Spleen (tissue), 7 donors: ENCODE measurements at regions not wholly inside any gene's neighbourhood (a gene's known extent, or its start where the extent isn't known, plus 50 kb on each side); places are given as distances from the start of the nearest gene placed in this dataset.

Source experiments
- POLR2A ChIP-seq, 3 donors: fragments of 450-650 bp; IDR thresholded peaks; one replicate each; pipeline ENCODE4 v1.5.1; 2017; ENCODE audit warnings: antibody characterized with exemption in 3 of 3, mild to moderate bottlenecking in 1 of 3
- POLR2AphosphoS5 ChIP-seq, 3 donors: sonication (generic); formaldehyde crosslinking; IDR thresholded peaks; one replicate each; pipeline ENCODE4 v1.5.1; 2017; ENCODE audit warnings: antibody characterized with exemption in 3 of 3
- TF ChIP-seq, protein P1 (sequence below), 11 experiments: fragments of 200-600 bp in 7 of 11; fragments of 450-650 bp in 4 of 11; sonication (generic) in 4 of 11; IDR thresholded peaks in 8 of 11; conservative IDR thresholded peaks in 3 of 11; 1 replicate in 7 of 11; 2 replicates in 4 of 11; pipeline versions ENCODE4 v1.4.0 to v1.8.0; 2016 to 2021; ENCODE audit warnings: antibody characterized with exemption in 11 of 11, inconsistent platforms in 4 of 11, mild to moderate bottlenecking in 1 of 11
- donor health status: DM: no; HTN: no; CAD: no; lungs with moderate emphysema.
- donor health status: DM: no; HTN: no; CAD: no.
- donor health status: DM: no; HTN: no; CAD: no.

DNA sequence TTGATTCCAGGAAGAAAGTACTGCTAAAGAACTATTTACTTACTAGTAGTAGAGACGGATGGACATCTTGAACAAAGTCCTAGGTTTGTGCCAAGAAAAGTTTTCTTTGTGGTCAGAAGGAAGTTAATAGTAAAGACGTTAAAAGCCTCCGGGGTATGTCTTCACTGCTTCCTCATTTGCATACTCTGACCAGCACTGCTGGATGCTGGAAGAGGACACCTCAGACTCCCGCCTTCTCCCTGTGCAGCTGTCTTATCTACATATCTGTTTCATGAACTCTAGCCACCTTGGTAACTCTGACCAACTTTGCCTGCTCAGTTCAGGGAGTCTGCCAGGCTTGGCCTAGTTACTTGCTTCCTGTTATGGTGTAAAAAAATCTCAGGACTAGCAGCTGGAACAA lies 1109.1 kb upstream of the MIR17HG start:
- TF ChIP-seq, protein P1, sequence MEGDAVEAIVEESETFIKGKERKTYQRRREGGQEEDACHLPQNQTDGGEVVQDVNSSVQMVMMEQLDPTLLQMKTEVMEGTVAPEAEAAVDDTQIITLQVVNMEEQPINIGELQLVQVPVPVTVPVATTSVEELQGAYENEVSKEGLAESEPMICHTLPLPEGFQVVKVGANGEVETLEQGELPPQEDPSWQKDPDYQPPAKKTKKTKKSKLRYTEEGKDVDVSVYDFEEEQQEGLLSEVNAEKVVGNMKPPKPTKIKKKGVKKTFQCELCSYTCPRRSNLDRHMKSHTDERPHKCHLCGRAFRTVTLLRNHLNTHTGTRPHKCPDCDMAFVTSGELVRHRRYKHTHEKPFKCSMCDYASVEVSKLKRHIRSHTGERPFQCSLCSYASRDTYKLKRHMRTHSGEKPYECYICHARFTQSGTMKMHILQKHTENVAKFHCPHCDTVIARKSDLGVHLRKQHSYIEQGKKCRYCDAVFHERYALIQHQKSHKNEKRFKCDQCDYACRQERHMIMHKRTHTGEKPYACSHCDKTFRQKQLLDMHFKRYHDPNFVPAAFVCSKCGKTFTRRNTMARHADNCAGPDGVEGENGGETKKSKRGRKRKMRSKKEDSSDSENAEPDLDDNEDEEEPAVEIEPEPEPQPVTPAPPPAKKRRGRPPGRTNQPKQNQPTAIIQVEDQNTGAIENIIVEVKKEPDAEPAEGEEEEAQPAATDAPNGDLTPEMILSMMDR (IDR thresholded peaks at IDR 0.05 in 8 of 11, conservative IDR thresholded peaks at IDR 0.05 in 3 of 11): no peak
- TF ChIP-seq POLR2A (IDR thresholded peaks at IDR 0.05) (no peak), POLR2AphosphoS5 (IDR thresholded peaks at IDR 0.05) (no peak)
